SW480 (cell line): ENCODE measurements at regions not wholly inside any gene's neighbourhood (a gene's known extent, or its start where the extent isn't known, plus 50 kb on each side); places are given as distances from the start of the nearest gene placed in this dataset.

ENCODE experiments used
- DNase-seq: peaks from one replicate; pipeline ENCODE4 v3.0.0-alpha.2; 2016; ENCODE audit warnings: low spot score

DNA sequence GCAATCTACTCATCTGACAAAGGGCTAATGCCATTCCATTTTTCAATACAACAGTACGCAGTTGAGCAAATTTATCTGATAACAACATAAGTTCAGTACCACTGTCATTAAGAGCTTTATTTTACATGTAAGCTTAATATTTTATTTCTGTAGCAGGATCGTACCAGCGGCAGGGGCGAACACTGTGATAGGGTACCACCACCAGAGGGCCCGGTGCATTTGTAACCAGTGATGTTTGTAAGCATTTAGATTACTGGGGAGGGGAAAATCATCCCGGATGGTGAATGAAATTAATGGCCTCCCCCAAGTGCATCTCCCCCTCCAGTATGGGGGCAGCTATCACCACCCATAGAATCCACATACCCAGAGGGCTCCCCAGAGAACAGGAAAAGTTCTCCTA, 179.0 kb downstream of the ADGRA3 start:
- no peak for DNase-seq

DNA sequence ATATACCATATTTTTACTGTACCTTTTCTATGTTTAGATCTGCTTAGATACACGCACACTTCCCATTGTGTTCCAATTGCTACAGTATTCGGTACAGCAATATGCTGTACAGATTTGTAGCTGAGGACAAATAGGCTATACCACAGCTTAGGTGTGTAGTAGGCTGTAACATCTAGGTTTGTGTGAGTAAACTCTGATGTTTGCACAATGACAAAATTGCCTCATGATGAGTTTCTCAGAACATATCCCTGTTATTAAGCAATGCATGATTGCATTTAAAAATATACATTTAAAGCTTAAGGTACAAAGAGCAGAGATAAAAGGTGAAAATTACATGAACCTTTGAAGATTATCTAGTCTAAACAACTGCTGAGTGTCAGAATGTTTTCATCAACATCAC, 181.7 kb downstream of the ADGRA3 start:
- no peak for DNase-seq

- DNase-seq: no peak
Observed at GRCh38 chr4:22324422-22324821, 191.4 kb downstream of the ADGRA3 start.

- DNase-seq: no peak
Observed at GRCh38 chr4:22323691-22324090, 192.2 kb downstream of the ADGRA3 start.

GRCh38 chr4:22322996-22323395, 192.9 kb downstream of the ADGRA3 start:
- no peak for DNase-seq

DNA sequence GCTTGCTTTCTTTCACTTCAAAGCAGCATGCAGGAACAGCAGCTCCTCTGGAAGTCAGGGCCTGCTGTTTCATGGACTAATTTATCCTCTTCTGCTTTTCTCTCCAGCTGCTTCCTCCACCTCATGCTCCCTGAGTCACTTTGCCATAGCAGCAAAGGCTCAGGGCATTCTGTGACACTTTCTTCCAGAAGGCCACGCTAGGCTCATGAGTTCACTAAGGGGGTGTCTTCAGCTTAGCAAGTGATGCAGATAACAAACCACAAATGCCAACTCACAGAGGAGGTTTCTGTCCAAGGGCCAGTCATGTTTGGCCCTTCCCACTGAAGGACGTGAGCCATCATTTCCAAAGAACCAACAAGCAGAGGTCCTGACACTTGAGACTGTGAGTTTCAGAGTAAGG, 200.2 kb downstream of the ADGRA3 start:
- DNase-seq: no peak

DNA sequence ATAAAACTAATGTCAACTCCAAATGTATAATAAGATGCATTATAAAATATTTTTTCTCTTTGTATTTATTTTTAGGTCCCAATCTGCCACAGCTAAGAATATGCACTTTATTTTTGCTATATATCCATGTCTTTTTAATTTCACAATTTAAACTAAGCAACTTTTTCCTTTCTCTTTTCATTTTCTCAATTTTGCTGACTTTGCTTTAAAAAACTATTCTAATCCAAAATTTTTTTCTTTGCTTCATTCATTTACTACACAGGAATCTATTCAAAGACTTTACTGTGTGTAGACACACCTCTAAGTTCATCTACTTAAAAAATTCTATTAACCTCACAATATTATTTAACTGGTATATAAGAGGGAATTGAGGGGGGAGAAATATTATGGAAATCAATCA, 201.9 kb downstream of the ADGRA3 start:
- no peak for DNase-seq

DNA sequence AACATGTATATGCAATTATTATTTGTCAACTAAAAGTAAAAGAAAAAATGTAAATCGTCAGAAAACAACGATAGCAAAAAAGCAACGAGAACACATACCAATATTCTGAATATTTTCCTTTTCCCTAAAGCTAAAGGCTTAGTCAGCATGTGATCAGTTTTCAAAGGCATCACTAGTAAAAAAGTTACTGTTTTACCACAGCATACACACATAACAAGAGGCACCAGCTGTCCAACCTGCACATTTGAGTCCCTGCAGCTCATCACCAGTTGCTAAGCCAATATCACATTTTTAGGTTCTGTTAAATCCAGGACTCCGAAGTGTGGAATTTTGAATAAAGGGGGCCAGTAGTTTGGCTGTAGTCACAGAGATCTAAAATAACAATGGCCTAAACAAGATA, 203.8 kb downstream of the ADGRA3 start:
- no peak for DNase-seq

- no peak for DNase-seq
Observed at GRCh38 chr4:22301253-22301652, 214.6 kb downstream of the ADGRA3 start.

GRCh38 chr4:22299678-22300077, 216.2 kb downstream of the ADGRA3 start:
- no peak for DNase-seq

- DNase-seq: no peak
Observed at GRCh38 chr4:22287631-22288030, 228.2 kb downstream of the ADGRA3 start.

DNA sequence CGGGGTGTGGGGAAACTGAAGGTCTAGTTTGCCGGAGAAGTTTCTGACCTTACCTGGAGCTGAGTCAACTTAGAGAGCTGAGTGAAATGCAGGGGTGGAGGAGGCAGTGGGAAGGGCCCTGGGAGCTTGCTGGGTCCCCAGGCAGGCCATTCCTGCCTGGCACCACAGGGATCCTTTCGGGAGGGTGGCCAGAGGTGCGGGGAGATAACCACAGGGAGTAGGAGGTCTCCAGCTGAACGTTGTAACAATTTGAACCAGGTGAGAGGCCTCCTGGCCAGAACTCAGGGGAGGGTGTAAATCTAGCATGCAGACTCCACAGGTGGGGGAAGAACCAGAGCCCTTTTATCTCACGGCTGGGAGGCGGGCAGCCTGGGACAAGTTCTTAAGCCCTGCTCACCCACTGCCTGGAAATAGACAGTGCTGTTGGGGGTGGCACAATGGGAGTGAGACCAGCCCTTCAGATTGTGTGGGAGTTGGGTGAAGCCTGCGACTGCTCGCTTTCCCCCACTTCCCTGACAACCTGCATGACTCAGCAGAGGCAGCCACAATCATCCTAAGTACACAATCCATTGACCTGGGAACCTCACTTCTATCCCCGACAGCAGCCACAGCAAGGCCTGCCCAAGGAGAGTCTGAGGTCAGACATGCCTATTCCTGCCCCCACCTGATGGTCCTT, 247.4 kb downstream of the ADGRA3 start:
- peak; percentile 25 for DNase-seq

DNA sequence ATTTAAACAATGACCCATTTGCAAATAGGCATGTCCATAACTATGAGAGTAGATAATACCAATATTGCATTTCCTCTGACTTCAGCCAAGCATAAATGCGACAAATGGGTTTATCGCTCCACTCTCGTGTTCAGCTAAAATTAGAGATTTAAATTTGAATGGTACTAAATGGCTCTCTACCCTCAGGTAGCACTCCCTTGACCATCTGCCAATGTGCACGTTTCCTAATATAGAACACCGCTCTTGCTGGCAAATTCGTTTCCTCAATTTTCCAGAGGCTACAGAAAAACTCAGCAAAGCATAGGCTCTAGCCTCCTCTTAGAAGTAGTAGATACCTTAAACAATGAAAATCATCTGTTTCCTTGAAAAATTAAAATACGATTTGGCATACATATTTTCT, 251.6 kb downstream of the ADGRA3 start:
- DNase-seq: no peak

- DNase-seq: no peak
Observed at GRCh38 chr4:22253431-22253830, 262.4 kb downstream of the ADGRA3 start.

DNA sequence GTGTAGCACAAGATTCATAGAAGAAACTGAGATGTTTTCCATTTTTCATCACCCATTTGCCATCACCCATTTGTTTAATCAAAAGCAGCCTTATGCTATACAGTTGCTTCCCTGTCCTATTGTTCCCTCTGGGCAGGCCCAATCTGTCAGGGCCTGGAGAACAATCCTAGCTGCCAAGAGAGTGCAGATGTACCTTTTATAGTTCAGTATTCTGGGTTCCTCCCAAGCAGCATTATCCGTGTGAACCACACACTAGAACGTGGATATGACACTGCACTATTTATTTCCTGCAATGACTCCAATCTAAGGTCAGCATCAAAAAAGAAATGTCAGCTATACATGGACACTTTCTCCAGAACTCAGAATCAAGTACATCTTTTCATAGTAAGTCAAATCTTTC, 269.0 kb downstream of the ADGRA3 start:
- no peak for DNase-seq

DNA sequence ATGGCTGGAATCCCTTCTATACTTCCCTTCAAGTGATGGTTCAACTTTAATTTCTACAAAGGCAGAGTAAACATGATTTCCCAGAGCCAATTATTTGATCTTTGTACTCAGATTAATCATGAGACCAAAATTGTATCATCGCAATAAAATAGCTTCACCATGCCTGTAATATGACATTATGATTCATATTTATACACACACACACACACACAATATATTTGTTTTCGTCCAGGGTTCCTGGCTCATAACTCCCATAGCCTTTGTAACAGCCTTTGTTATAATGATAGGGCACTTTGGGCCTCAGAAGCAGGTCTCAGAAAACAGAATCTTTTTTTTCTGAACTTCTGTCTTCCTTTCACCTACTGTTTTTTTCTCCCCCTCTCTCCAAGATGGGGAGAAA, 270.6 kb downstream of the ADGRA3 start:
- no peak for DNase-seq

GRCh38 chr4:22241415-22241814, 274.5 kb downstream of the ADGRA3 start:
- DNase-seq: no peak

DNA sequence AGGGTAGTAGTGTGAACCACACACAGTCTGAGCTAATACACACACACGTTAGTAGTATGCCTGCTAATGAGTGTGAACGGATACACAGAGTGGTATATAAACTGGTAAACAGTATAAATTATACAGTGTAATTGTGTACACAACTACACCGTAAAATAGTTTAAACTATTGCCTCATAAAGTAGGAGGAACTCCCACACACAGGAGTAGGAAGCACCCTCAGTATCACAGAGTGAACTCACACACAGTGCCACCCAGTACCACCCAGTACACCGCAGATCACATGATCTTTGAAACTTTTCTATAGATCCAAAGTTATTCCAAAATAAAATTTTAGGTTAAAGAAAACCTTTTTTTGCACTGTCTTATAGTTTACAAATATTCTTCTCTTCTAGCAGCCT, 275.1 kb downstream of the ADGRA3 start:
- no peak for DNase-seq

DNA sequence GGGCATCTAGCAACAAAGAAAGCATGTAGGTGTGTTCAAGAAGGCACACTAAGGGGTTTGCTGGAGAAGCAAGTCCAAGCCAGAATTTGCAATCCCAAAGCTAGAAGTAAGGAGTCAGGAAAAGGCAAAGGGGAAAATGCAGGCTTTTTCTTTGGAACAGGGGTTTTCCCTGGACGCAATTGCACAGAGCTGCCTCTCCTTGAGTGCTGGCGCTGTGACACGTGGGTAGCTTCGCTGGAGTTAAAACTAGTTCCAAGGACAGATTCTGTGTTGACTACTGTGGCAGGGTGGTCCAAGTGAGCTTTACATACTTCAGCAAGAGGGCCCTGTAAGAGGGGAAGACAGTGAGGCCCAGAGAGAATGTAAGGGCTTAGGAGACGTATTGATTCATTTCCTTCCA, 277.1 kb downstream of the ADGRA3 start:
- no peak for DNase-seq

GRCh38 chr4:22237846-22238494, 277.9 kb downstream of the ADGRA3 start:
- DNase-seq: no peak

DNA sequence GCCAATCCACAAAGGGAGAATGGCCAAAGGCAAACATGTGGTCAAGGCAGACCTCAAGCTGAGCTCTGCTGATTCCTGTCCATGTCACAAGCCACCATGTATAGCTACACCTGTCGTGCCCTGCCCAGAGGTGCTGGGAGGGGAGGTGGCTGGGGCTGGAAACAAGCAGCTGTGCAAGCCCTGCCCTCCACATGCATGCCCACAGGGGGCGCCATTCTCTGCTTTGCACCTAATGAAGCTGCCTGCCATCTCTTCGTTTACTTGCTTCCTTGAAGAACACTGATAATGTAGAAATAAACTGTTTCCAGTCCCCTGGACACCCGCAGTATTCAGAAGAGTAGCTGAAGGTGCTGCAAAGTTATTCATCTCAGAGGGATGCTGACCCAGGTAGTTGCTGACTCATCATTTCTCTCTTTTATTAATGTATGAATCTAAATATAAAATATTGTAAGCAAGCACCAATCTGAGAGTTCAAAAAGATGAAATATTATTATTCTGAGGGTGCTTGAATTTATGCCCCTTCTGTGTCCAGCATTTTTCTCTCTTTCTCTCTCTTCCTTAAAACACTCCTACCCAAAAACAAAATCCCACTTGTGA, 278.6 kb downstream of the ADGRA3 start:
- DNase-seq: peak; percentile 8

GRCh38 chr4:22235698-22236097, 280.2 kb downstream of the ADGRA3 start:
- DNase-seq: no peak

DNA sequence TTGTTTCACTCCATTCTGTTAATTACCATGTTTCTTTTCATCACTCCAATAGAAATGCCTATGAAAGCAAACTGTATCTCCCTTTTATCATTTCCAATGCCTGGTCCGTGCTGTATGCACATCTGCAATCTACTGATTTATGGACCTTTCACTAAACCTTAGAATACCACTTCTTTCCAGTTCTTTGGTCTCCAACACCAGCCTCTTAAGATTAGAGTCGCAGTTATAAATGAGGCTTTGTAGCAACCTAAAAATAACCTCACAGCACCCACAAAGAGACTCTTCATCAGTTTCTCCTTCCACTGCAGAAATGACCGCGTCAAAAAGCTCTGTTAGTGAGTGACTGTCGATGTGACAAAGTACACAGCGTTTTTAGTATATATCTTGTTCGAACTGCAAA, 282.6 kb downstream of the ADGRA3 start:
- DNase-seq: no peak

DNA sequence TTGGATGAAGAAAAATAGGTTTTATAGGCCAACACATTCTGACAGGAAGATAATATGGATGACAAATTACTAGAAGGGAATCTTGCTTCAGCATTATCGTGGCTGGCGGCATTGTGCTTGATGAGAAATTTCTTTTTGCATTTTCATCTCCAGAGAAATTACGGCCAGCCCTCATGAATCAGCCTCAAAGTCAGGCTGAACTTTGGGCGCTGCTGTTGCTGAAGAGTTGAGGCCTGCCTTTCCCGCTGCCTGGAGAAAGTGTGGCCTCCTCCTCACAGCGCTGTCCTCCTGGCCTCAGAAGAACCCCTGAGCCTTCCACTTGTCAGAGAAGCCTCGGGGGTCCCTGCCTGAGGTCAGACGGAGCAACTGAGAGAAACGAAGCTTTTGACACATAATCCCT, 272.4 kb upstream of the KCNIP4 start:
- no peak for DNase-seq
